Muscle of leg (tissue), 3 donors: ENCODE measurements at regions not wholly inside any gene's neighbourhood (a gene's known extent, or its start where the extent isn't known, plus 50 kb on each side); places are given as distances from the start of the nearest gene placed in this dataset.

Experiments
- DNase-seq: peaks from one replicate; pipeline ENCODE4 v3.0.0; 2013
- H3K27ac ChIP-seq: one replicate; pipeline ENCODE4 v1.5.1; 2013; ENCODE audit warnings: mild to moderate bottlenecking, low read length, control low read depth
- H3K27me3 ChIP-seq: one replicate; pipeline ENCODE4 v1.6.1; 2013; ENCODE audit warnings: low read length; ENCODE audit not compliant: control insufficient read depth, insufficient read depth
- H3K36me3 ChIP-seq: one replicate; pipeline ENCODE4 v1.6.1; 2013; ENCODE audit warnings: low read length; ENCODE audit not compliant: control insufficient read depth, insufficient read depth
- H3K4me1 ChIP-seq: one replicate; pipeline ENCODE4 v1.6.1; 2013; ENCODE audit warnings: low read length; ENCODE audit not compliant: control insufficient read depth, insufficient read depth
- H3K4me3 ChIP-seq: one replicate; pipeline ENCODE4 v1.5.1; 2013; ENCODE audit warnings: low read length, control low read depth
- H3K9me3 ChIP-seq: replicated peaks from 2 replicates; pipeline ENCODE4 v1.6.1; 2013; ENCODE audit warnings: low read depth, low read length; ENCODE audit not compliant: control insufficient read depth
- WGBS: methylation state at CpG from one replicate; pipeline ENCODE4 v1.1.5; 2013; ENCODE audit warnings: missing lambda C conversion rate; ENCODE audit not compliant: insufficient coverage; 5-methylcytosine and 5-hydroxymethylcytosine counted together

- no peak for DNase-seq
- Histone ChIP-seq H3K27ac (no peak overlapping the region), H3K9me3 (no peaks in the 10 kb centered on the region), H3K4me1 (no peaks in the 10 kb centered on the region), H3K4me3 (no peak overlapping the region), H3K27me3 (no peaks in the 10 kb centered on the region), H3K36me3 (no peaks in the 10 kb centered on the region)
- WGBS = 60% methylated on average over 1 of the region's 2 CpGs
Measured at GRCh38 chr2:104163611-104164130, 690.2 kb upstream of the POU3F3 start.

GRCh38 chr2:104164721-104165252, 689.1 kb upstream of the POU3F3 start:
- H3K27me3 ChIP-seq = no peaks in the 10 kb centered on the region
- no peak overlapping the region for H3K27ac ChIP-seq
- DNase-seq = no peak
- H3K9me3 ChIP-seq = no peaks in the 10 kb centered on the region
- 94% methylated on average over 5 of the region's 7 CpGs for WGBS
- no peak overlapping the region for H3K4me3 ChIP-seq
- H3K4me1 ChIP-seq = no peaks in the 10 kb centered on the region
- no peaks in the 10 kb centered on the region for H3K36me3 ChIP-seq

GRCh38 chr2:104177179-104177578, 676.7 kb upstream of the POU3F3 start:
- no CpG with 5 or more reads among the region's 1 CpG for WGBS
- Histone ChIP-seq H3K9me3 (peaks cover 9% of the 10 kb centered on the region), H3K4me1 (no peaks in the 10 kb centered on the region), H3K27me3 (no peaks in the 10 kb centered on the region), H3K27ac (no peak overlapping the region), H3K36me3 (no peaks in the 10 kb centered on the region), H3K4me3 (no peak overlapping the region)
- no peak for DNase-seq

- Histone ChIP-seq H3K4me3 (no peak overlapping the region), H3K27ac (no peak overlapping the region), H3K36me3 (no peaks in the 10 kb centered on the region), H3K4me1 (no peaks in the 10 kb centered on the region), H3K27me3 (no peaks in the 10 kb centered on the region), H3K9me3 (peaks cover 9% of the 10 kb centered on the region)
- DNase-seq = no peak
- no CpG with 5 or more reads among the region's 1 CpG for WGBS
Measured at GRCh38 chr2:104179644-104180043, 674.3 kb upstream of the POU3F3 start.

GRCh38 chr2:104200533-104201168, 653.3 kb upstream of the POU3F3 start:
- Histone ChIP-seq H3K4me1 (no peaks in the 10 kb centered on the region), H3K9me3 (no peaks in the 10 kb centered on the region), H3K27ac (no peak overlapping the region), H3K4me3 (no peak overlapping the region), H3K36me3 (no peaks in the 10 kb centered on the region), H3K27me3 (no peaks in the 10 kb centered on the region)
- no peak for DNase-seq
- no CpG with 5 or more reads among the region's 2 CpGs for WGBS

GRCh38 chr2:104213758-104214157, 640.2 kb upstream of the POU3F3 start:
- DNase-seq = no peak
- no peak overlapping the region for H3K27ac ChIP-seq
- H3K4me1 ChIP-seq = no peaks in the 10 kb centered on the region
- no peaks in the 10 kb centered on the region for H3K9me3 ChIP-seq
- no peaks in the 10 kb centered on the region for H3K27me3 ChIP-seq
- H3K36me3 ChIP-seq = no peaks in the 10 kb centered on the region
- no peak overlapping the region for H3K4me3 ChIP-seq
- WGBS = 92% methylated on average over 2 of the region's 8 CpGs

GRCh38 chr2:104215269-104216161, 638.4 kb upstream of the POU3F3 start:
- DNase-seq = no peak
- 36% methylated on average over 4 of the region's 14 CpGs for WGBS

GRCh38 chr2:104233591-104233990, 620.3 kb upstream of the POU3F3 start:
- Histone ChIP-seq H3K4me3 (no peak overlapping the region), H3K9me3 (no peaks in the 10 kb centered on the region), H3K36me3 (no peaks in the 10 kb centered on the region), H3K4me1 (no peaks in the 10 kb centered on the region), H3K27me3 (no peaks in the 10 kb centered on the region), H3K27ac (no peak overlapping the region)
- no CpG with 5 or more reads among the region's 1 CpG for WGBS
- no peak for DNase-seq

More at GRCh38 chr2:104215269-104216161, 638.4 kb upstream of the POU3F3 start:
- Histone ChIP-seq H3K27me3 (no peaks in the 10 kb centered on the region), H3K36me3 (no peaks in the 10 kb centered on the region), H3K4me3 (no peak overlapping the region), H3K9me3 (no peaks in the 10 kb centered on the region), H3K27ac (no peak overlapping the region), H3K4me1 (no peaks in the 10 kb centered on the region)

GRCh38 chr2:104236491-104236890, 617.4 kb upstream of the POU3F3 start:
- Histone ChIP-seq H3K27ac (no peak overlapping the region), H3K27me3 (no peaks in the 10 kb centered on the region), H3K4me1 (no peaks in the 10 kb centered on the region), H3K4me3 (no peak overlapping the region), H3K9me3 (peaks cover 2% of the 10 kb centered on the region), H3K36me3 (no peaks in the 10 kb centered on the region)
- WGBS = 100% methylated on average over 1 of the region's 5 CpGs
- no peak for DNase-seq

- no peak overlapping the region for H3K4me3 ChIP-seq
Measured at GRCh38 chr2:104240984-104241383, 612.9 kb upstream of the POU3F3 start.

More at GRCh38 chr2:104240984-104241383, 612.9 kb upstream of the POU3F3 start:
- no peak for DNase-seq
- no peak overlapping the region for H3K27ac ChIP-seq
- H3K27me3 ChIP-seq = no peaks in the 10 kb centered on the region
- H3K4me1 ChIP-seq = no peaks in the 10 kb centered on the region
- H3K36me3 ChIP-seq = no peaks in the 10 kb centered on the region
- peaks cover 2% of the 10 kb centered on the region for H3K9me3 ChIP-seq
